Ovary (tissue), 7 donors: ENCODE measurements at regions not wholly inside any gene's neighbourhood (a gene's known extent, or its start where the extent isn't known, plus 50 kb on each side); places are given as distances from the start of the nearest gene placed in this dataset.

ENCODE experiments used
- DNase-seq, 5 donors: peaks; one replicate each; pipeline ENCODE4 v3.0.0-alpha.2; 2019 to 2020
- H3K27ac ChIP-seq, 2 donors: fragments of 200-600 bp; one replicate each; pipeline versions ENCODE4 v1.5.1 to v1.8.0; 2019 to 2022
- H3K27me3 ChIP-seq: fragments of 200-600 bp; one replicate; pipeline ENCODE4 v1.8.0; 2022
- H3K36me3 ChIP-seq: fragments of 200-600 bp; sonication (generic); one replicate; pipeline ENCODE4 v1.5.1; 2019
- H3K4me1 ChIP-seq: one replicate; pipeline ENCODE4 v1.8.1; 2013; ENCODE audit warnings: mild to moderate bottlenecking, moderate library complexity; ENCODE audit not compliant: insufficient read depth
- H3K4me3 ChIP-seq: fragments of 200-600 bp; sonication (generic); one replicate; pipeline ENCODE4 v1.5.1; 2017
- H3K9me3 ChIP-seq, 2 donors: fragments of 200-600 bp in 1 of 2; sonication (generic) in 1 of 2; one replicate each; pipeline versions ENCODE4 v1.5.1 to v1.8.1; 2013 to 2019; ENCODE audit warnings: mild to moderate bottlenecking in 1 of 2, moderate library complexity in 1 of 2
- EP300 ChIP-seq: sonication (generic); formaldehyde crosslinking; IDR thresholded peaks from one replicate; pipeline ENCODE4 v1.6.1; 2017; ENCODE audit warnings: antibody characterized with exemption
- POLR2A ChIP-seq: fragments of 450-650 bp; IDR thresholded peaks from one replicate; pipeline ENCODE4 v1.6.1; 2017; ENCODE audit warnings: antibody characterized with exemption, mild to moderate bottlenecking, moderate library complexity
- WGBS, 3 donors: extraction: QIAGEN DNeasy Blood & Tissue Kit in 1 of 3; methylation state at CpG; one replicate each; pipeline versions ENCODE4 v1.1.5 to v1.1.7; 2013 to 2017; 5-methylcytosine and 5-hydroxymethylcytosine counted together
- intact Hi-C, 4 donors: fragments of 100-400 bp; cut with DNase I; formaldehyde crosslinking; loops; one replicate each; pipeline versions ENCODE4 v1.11.0 to v1.15.1; 2022 to 2023
- TF ChIP-seq, protein P1 (sequence below), 3 donors: fragments of 450-650 bp in 2 of 3; fragments of 200-600 bp in 1 of 3; IDR thresholded peaks; one replicate each; pipeline versions ENCODE4 v1.5.1 to v1.8.0; 2016 to 2022; ENCODE audit warnings: antibody characterized with exemption in 3 of 3, mild to moderate bottlenecking in 1 of 3
- donor health status: DM: no; HTN: no; CAD: no; lungs with moderate emphysema.
- donor health status: DM: no; HTN: no; CAD: no.
- donor health status: Bipolar disorder and iron deficiency.
- donor health status: DM: no; HTN: no; CAD: no.
- donor health status: DM: yes; HTN: yes; CAD: no.

DNA sequence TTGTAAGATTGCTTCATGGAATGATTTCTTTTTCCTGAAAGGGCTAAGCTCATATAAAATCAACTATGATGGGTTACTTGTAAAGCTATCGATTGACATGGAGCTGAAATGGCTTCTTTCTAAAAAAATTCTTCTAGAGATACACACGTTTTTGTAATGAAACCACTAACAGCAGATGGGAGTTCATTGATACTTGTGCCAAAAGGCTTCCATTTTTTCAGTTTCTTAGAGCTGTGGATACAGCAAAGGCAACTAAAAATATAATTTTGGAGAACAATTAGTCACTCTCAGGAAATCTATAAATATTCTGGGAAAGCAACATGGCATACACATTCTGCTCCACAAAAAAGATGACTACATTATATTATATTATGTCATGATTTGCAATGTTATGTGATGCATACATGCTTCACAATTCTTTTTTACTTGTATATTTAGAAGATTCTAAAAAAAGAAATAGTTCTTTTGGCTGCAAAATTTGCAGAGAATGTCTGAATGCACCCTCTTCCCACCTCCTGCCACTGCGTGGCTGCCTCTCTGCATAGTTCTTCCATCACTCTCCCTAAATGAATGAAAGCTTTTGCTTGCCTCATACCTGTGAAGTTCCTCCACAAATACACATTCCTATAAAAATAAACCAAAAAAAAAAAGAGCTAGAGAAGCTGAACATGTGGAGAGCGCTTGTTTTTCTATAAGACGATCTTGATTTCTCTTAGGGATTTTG, 802.5 kb downstream of the EFNB2 start:
- intact Hi-C loops = no loop called here
- Histone ChIP-seq H3K9me3 (no peaks in the 10 kb centered on the region), H3K36me3 (no peaks in the 10 kb centered on the region), H3K27me3 (no peaks in the 10 kb centered on the region), H3K27ac (no peak overlapping the region), H3K4me3 (no peak overlapping the region), H3K4me1 (no peaks in the 10 kb centered on the region)
- no peak for DNase-seq
- 74 to 81% (median 75%) methylated on average over 5 of the region's 5 CpGs for WGBS, 3 donors
- TF ChIP-seq POLR2A (no peak), EP300 (no peak)
- TF ChIP-seq, protein P1, sequence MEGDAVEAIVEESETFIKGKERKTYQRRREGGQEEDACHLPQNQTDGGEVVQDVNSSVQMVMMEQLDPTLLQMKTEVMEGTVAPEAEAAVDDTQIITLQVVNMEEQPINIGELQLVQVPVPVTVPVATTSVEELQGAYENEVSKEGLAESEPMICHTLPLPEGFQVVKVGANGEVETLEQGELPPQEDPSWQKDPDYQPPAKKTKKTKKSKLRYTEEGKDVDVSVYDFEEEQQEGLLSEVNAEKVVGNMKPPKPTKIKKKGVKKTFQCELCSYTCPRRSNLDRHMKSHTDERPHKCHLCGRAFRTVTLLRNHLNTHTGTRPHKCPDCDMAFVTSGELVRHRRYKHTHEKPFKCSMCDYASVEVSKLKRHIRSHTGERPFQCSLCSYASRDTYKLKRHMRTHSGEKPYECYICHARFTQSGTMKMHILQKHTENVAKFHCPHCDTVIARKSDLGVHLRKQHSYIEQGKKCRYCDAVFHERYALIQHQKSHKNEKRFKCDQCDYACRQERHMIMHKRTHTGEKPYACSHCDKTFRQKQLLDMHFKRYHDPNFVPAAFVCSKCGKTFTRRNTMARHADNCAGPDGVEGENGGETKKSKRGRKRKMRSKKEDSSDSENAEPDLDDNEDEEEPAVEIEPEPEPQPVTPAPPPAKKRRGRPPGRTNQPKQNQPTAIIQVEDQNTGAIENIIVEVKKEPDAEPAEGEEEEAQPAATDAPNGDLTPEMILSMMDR (IDR thresholded peaks at IDR 0.05) = no peak

DNA sequence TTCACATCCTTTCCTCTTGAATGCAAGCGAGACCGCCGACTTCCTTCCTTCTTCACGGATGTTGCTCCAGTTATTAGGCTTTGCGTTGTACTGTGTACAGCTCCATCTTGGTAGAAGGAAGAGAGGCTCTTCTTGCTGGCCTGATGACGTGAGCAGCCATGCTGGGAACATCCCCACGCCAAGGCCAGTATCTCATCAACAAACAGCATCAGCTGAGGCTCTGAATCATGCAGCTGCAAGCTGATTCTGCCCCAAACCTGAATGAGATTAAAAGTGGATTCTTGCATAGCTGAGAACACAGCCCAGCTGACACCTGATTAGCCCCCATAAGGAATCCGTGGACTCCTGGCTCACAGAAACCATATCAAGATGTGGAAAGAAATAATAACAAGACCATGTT, 809.6 kb downstream of the EFNB2 start:
- Histone ChIP-seq H3K9me3 (no peaks in the 10 kb centered on the region), H3K27me3 (no peaks in the 10 kb centered on the region), H3K27ac (no peak overlapping the region), H3K4me1 (peaks cover 1% of the 10 kb centered on the region), H3K4me3 (no peak overlapping the region), H3K36me3 (no peaks in the 10 kb centered on the region)
- intact Hi-C loops = loop anchor here in 1 of 4 donors (2.0 kb wide), 1 partner anchor 17 kb away; no protein-coding TSS in a partner anchor
- 88 to 91% (median 88%) methylated on average over 8 of the region's 8 CpGs for WGBS, 3 donors
- no peak for DNase-seq
- no peak for TF ChIP-seq POLR2A
- TF ChIP-seq, protein P1 (IDR thresholded peaks at IDR 0.05) = no peak
- no peak for TF ChIP-seq EP300

DNA sequence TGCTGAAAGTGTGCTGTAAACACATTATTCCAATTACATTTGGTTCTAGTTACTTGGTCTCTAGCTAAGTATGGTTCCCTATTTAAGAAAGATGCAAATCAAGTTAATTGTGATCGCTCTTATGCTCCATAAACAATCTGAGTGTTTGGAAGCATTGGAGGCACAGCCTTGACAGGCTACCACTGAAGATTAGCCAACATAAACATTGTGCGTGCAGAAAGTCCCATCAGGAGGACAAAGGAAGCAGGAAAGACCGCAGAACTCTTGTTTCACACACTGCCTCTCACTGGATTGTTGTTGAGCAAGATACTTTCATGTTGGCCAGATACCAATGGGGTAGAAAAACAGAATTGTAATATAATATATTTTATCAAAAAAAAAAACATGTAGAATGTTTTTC, 814.4 kb downstream of the EFNB2 start:
- 5 to 26% (median 11%) methylated on average over 3 of the region's 3 CpGs for WGBS, 3 donors
- intact Hi-C loops = no loop called here
- no peak for TF ChIP-seq EP300

DNA sequence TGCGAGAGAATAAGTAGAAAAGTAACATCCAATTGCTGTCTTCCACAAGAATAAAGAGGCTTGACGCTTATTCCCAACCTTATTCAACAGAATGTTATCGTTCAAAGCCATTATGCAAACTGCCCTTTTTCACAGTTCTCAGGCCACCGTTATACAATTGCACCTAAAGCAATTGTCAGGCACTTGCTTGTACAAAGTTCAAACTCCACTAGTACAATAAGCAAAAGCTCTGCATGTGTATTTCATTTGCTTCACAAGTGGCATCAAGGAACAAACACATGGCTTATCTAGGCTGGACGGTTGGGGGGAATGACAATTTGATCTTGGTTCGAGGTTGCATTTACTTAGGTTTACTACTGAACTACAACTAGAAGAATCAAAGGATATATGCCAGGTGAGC, 815.6 kb downstream of the EFNB2 start:
- Histone ChIP-seq H3K27me3 (no peaks in the 10 kb centered on the region), H3K36me3 (no peaks in the 10 kb centered on the region), H3K9me3 (no peaks in the 10 kb centered on the region), H3K4me1 (peaks cover 1% of the 10 kb centered on the region), H3K4me3 (no peak overlapping the region), H3K27ac (no peak overlapping the region)
- 87 to 92% (median 91%) methylated on average over 6 of the region's 6 CpGs for WGBS, 3 donors
- intact Hi-C loops = no loop called here
- TF ChIP-seq, protein P1 (IDR thresholded peaks at IDR 0.05) = no peak
- TF ChIP-seq EP300 (no peak), POLR2A (no peak)
- no peak for DNase-seq

More for the DNA sequence above, 814.4 kb downstream of the EFNB2 start:
- Histone ChIP-seq H3K4me3 (no peak overlapping the region), H3K36me3 (no peaks in the 10 kb centered on the region), H3K27ac (no peak overlapping the region), H3K9me3 (no peaks in the 10 kb centered on the region), H3K4me1 (peaks cover 1% of the 10 kb centered on the region), H3K27me3 (no peaks in the 10 kb centered on the region)
- no peak for DNase-seq

DNA sequence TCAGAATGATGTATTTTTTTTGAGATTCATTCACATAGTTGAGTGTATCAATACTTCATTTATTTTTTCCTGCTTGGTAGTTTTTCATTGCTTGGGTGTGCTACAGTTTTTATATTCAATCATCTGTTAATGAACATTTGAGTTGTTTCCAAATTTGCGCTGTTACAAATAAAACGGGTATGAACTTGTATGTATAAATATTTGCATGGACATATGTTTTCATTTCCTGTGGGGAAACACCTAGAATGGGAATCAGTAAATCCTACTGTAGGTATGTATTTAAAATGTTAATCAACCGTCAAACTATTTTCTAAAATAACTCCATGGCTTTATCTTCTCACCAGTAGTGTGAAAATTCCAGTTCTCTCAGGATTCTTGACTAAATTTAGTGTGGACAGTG, 826.3 kb downstream of the EFNB2 start:
- Histone ChIP-seq H3K4me1 (no peaks in the 10 kb centered on the region), H3K4me3 (no peak overlapping the region), H3K27ac (no peak overlapping the region), H3K36me3 (no peaks in the 10 kb centered on the region), H3K27me3 (no peaks in the 10 kb centered on the region), H3K9me3 (no peaks in the 10 kb centered on the region)
- no peak for DNase-seq
- TF ChIP-seq, protein P1 (IDR thresholded peaks at IDR 0.05) = no peak
- TF ChIP-seq EP300 (no peak), POLR2A (no peak)
- 84 to 89% (median 88%) methylated on average over 3 of the region's 3 CpGs for WGBS, 3 donors
- intact Hi-C loops = loop anchor here in 1 of 4 donors (2.0 kb wide), 1 partner anchor 16 kb away; no protein-coding TSS in a partner anchor
